ENCODE measurements at regions not wholly inside any gene's neighbourhood (a gene's known extent, or its start where the extent isn't known, plus 50 kb on each side); places are given as distances from the start of the nearest gene placed in this dataset.

GRCh38 chr9:76557674-76558225, 98.8 kb downstream of the GCNT1 start:
- TF ChIP-seq CTCF (IDR thresholded peaks at IDR 0.05; ENCODE audit: insufficient read depth, low read length) (no peak), SPI1 (IDR thresholded peaks at IDR 0.05; ENCODE audit: borderline replicate concordance, low read depth) (no peak), REST (IDR thresholded peaks at IDR 0.05; ENCODE audit: insufficient replicate concordance, low read depth) (no peak), POLR2AphosphoS5 (IDR thresholded peaks at IDR 0.05; ENCODE audit: low read depth) (no peak)
